GM13977 (cell line): ENCODE measurements at regions not wholly inside any gene's neighbourhood (a gene's known extent, or its start where the extent isn't known, plus 50 kb on each side); places are given as distances from the start of the nearest gene placed in this dataset.

Source experiments
- DNase-seq: peaks from one replicate; pipeline ENCODE4 v3.0.0; 2012; ENCODE audit warnings: low spot score
- CTCF ChIP-seq: IDR thresholded peaks from 2 replicates; pipeline ENCODE4 v1.5.1; 2012; ENCODE audit warnings: mild to moderate bottlenecking, control low read depth; ENCODE audit not compliant: insufficient read depth; ENCODE audit errors: extremely low read depth, missing control alignments
- in situ Hi-C: fragments of 300-500 bp; cut with MboI; formaldehyde crosslinking; loops from one replicate; pipeline ENCODE4 v1.12.0; 2022; ENCODE audit warnings: low sequenced_read_pairs, low pct_unique_long_range_greater_than_20kb, mixed read lengths, inconsistent platforms; ENCODE audit not compliant: unreplicated experiment

DNA sequence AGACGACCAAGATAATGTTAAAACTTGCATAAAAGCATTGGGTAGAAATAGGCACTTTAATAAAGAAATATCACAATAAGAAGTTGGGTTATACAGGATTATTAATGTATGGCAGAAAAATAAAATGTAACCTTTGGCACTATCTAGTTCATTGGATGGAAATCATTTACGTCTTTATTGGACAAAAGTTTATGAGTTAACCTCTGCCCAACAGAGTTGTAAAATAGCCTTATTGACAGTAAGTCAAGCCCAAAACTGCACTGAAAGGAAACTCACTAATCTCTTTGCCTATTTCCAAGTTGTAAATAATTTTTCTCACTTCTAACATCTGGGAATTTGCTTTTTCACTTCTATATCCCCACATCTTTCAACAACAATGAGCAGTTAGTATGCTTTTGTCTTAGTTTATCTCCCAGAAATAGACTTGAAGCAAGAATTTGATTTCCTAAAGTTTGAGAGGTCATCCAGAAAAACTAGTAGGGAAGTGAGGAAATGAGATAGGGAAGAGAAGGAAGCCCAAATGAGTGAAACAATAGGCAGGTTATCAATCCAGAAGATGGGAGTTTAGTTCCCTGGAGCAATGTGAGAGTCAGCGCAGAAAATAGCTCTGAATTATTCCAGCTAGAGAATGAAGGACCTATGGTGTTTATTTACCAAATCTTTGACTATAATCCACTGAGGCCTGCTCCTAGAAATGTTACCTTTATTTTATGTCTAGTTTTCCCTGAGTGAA lies 434.8 kb downstream of the CCER1 start:
- no peak for DNase-seq
- in situ Hi-C loops, result no loop called here
- TF ChIP-seq CTCF, result no peak

DNA sequence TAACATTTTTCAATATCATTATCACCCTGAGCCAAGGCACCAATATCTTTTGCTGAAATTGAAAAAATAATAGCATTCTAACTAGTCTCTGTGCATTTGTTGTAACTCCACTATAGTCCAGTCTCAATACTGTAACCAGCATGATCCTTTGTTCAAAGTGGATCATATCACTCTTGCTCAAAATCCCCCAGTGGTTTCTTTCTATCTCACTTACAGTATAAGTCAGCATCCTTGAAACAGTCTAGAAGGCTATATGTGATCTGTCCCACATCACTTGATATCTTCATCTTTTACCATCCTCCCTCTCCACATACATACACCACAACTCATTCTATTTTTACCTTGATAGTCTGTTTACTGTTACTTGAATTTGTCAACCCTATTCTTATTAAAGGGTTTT lies 435.7 kb downstream of the CCER1 start:
- in situ Hi-C loops, result no loop called here
- DNase-seq, result no peak
- TF ChIP-seq CTCF, result no peak

- peak; percentile 8 for DNase-seq
- in situ Hi-C loops, result no loop called here
- no peak for TF ChIP-seq CTCF
These were observed 439.5 kb downstream of the CCER1 start for GRCh38 chr12:90515199-90516175.

- DNase-seq, result no peak
- in situ Hi-C loops, result no loop called here
- TF ChIP-seq CTCF, result no peak
These were observed 440.7 kb downstream of the CCER1 start for GRCh38 chr12:90514325-90514724.

GRCh38 chr12:90512518-90512917 lies 442.5 kb downstream of the CCER1 start:
- DNase-seq, result no peak
- no peak for TF ChIP-seq CTCF
- in situ Hi-C loops, result no loop called here

GRCh38 chr12:90510948-90511347 lies 444.0 kb downstream of the CCER1 start:
- TF ChIP-seq CTCF, result no peak
- no peak for DNase-seq
- in situ Hi-C loops, result no loop called here
